K562 (cell line): ENCODE measurements at regions not wholly inside any gene's neighbourhood (a gene's known extent, or its start where the extent isn't known, plus 50 kb on each side); places are given as distances from the start of the nearest gene placed in this dataset.

ENCODE experiments used
- CTCF ChIP-seq, 3 experiments: IDR thresholded peaks in 2 of 3; conservative IDR thresholded peaks in 1 of 3; 2 replicates each; pipeline ENCODE4 v1.5.1; 2011 to 2012; ENCODE audit warnings: low read length in 3 of 3, mild to moderate bottlenecking in 3 of 3, control low read depth in 2 of 3, improper control_type of control experiment in 1 of 3, inconsistent platforms in 1 of 3, low read depth in 1 of 3, mixed read lengths in 1 of 3, moderate library complexity in 1 of 3; ENCODE audit not compliant: insufficient read depth in 2 of 3
- CUX1 ChIP-seq: fragments of 200-800 bp; sonication (Bioruptor generic); IDR thresholded peaks from 2 replicates; pipeline ENCODE4 v1.6.1; 2016; ENCODE audit warnings: missing genetic modification characterization, missing compliant biosample characterization
- GTF2E2 ChIP-seq: fragments of 200-800 bp; sonication (Bioruptor generic); IDR thresholded peaks from 2 replicates; pipeline ENCODE4 v1.6.1; 2016; ENCODE audit warnings: missing genetic modification characterization, missing compliant biosample characterization
- POLR2AphosphoS5 ChIP-seq: IDR thresholded peaks from 2 replicates; pipeline ENCODE4 v1.6.1; 2011; ENCODE audit warnings: mild to moderate bottlenecking, low read depth, low read length, moderate library complexity; ENCODE audit not compliant: control insufficient read depth, insufficient read depth
- ZNF282 ChIP-seq: sonication (generic); formaldehyde crosslinking; IDR thresholded peaks from 2 replicates; pipeline ENCODE4 v1.8.1; 2023; ENCODE audit warnings: missing genetic modification reagents

- no peak for TF ChIP-seq CTCF (IDR thresholded peaks at IDR 0.05 in 2 of 3, conservative IDR thresholded peaks at IDR 0.05 in 1 of 3; ENCODE audit: insufficient read depth in 2 of 3, low read depth in 1 of 3, low read length in 3 of 3)
- TF ChIP-seq ZNF282 (CRISPR knock-in tag): no peak
- TF ChIP-seq POLR2AphosphoS5: no peak
- no peak for TF ChIP-seq CUX1 (CRISPR knock-in tag)
- no peak for TF ChIP-seq GTF2E2 (tag)
These were observed 183.9 kb upstream of the CNOT2 start for GRCh38 chr12:70059373-70059772.
